CD4-positive, alpha-beta memory T cell (primary cell): ENCODE measurements at regions not wholly inside any gene's neighbourhood (a gene's known extent, or its start where the extent isn't known, plus 50 kb on each side); places are given as distances from the start of the nearest gene placed in this dataset.
A peak's percentile ranks its signal among the peaks of the same experiment; 100 is the strongest.

Experiments
- CTCF ChIA-PET: fragments of 350-600 bp; sonication (Branson Sonifier 250); formaldehyde crosslinking; loops from one replicate; lab custom pipeline; 2021; ENCODE audit warnings: inconsistent platforms; ENCODE audit not compliant: partially characterized antibody; lab: Charles Lee
- POLR2A ChIA-PET: fragments of 350-600 bp; sonication (Branson Sonifier 250); formaldehyde crosslinking; loops from one replicate; lab custom pipeline; 2021; ENCODE audit not compliant: partially characterized antibody; lab: Charles Lee
- DNase-seq, 5 donors: peaks; one replicate each; pipeline versions ENCODE4 v3.0.0 to v3.0.0-alpha.2; 2020 to 2022; ENCODE audit warnings: mixed read lengths in 1 of 5
- H3K27ac ChIP-seq: one replicate; pipeline ENCODE4 v1.7.0; 2013; ENCODE audit warnings: low read depth, low read length
- H3K27me3 ChIP-seq: 2 replicates; pipeline ENCODE4 v1.7.0; 2013; ENCODE audit warnings: mild to moderate bottlenecking, low read length, moderate library complexity; ENCODE audit not compliant: insufficient read depth
- H3K36me3 ChIP-seq: 2 replicates; pipeline ENCODE4 v1.7.0; 2013; ENCODE audit warnings: mild to moderate bottlenecking, low read length, moderate library complexity; ENCODE audit not compliant: insufficient read depth
- H3K4me1 ChIP-seq: 2 replicates; pipeline ENCODE4 v1.7.0; 2013; ENCODE audit warnings: mild to moderate bottlenecking, low read length, moderate library complexity; ENCODE audit not compliant: insufficient read depth
- H3K4me3 ChIP-seq, 2 donors: one replicate each; pipeline ENCODE4 v1.7.0; 2013; ENCODE audit warnings: low read length in 2 of 2, mild to moderate bottlenecking in 1 of 2
- H3K9me3 ChIP-seq, 2 donors: one replicate each; pipeline ENCODE4 v1.7.0; 2013; ENCODE audit warnings: low read length in 2 of 2, control low read depth in 1 of 2; ENCODE audit not compliant: control insufficient read depth in 1 of 2
- H3K27ac Mint-ChIP-seq, 7 donors: one replicate each; pipeline ENCODE4 v1.8.0; 2020 to 2021; ENCODE audit warnings: mixed read lengths in 7 of 7, mild to moderate bottlenecking in 6 of 7, inconsistent platforms in 3 of 7, moderate library complexity in 3 of 7
- H3K27me3 Mint-ChIP-seq, 2 donors: one replicate each; pipeline ENCODE4 v1.8.0; 2020 to 2021; ENCODE audit warnings: mixed read lengths in 2 of 2
- H3K36me3 Mint-ChIP-seq, 2 donors: one replicate each; pipeline ENCODE4 v1.8.0; 2020 to 2021; ENCODE audit warnings: mixed read lengths in 2 of 2, inconsistent platforms in 1 of 2, mild to moderate bottlenecking in 1 of 2
- H3K4me1 Mint-ChIP-seq, 4 donors: one replicate each; pipeline ENCODE4 v1.8.0; 2020 to 2021; ENCODE audit warnings: mixed read lengths in 4 of 4, mild to moderate bottlenecking in 1 of 4
- H3K4me3 Mint-ChIP-seq, 8 donors: one replicate each; pipeline ENCODE4 v1.8.0; 2020 to 2021; ENCODE audit warnings: mixed read lengths in 8 of 8, mild to moderate bottlenecking in 7 of 8, moderate library complexity in 6 of 8, inconsistent platforms in 3 of 8
- H3K9me3 Mint-ChIP-seq, 8 donors: one replicate each; pipeline ENCODE4 v1.8.0; 2020 to 2021; ENCODE audit warnings: mixed read lengths in 8 of 8, mild to moderate bottlenecking in 5 of 8, inconsistent platforms in 3 of 8, moderate library complexity in 1 of 8
- intact Hi-C: fragments of 100-400 bp; cut with micrococcal nuclease; formaldehyde crosslinking; loops from one replicate; pipeline ENCODE4 v1.15.1; 2023

DNA sequence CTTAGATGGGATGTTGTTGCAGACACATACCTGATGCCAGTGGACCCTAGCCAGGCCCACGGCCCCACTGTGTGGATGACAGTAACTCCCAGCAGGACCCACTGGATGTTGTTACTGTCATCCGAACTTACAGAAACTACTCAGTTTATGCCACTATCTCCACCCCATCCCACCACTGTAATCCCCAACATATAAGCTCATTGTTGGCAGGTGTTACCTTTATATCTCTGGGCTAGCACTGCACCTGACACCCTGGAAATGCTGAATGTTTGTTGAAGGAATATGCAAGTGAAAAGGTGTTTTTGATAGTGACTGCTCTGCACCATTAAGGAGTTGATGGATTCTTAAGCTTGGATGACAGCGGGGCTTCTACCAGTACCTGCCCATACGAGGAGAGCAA, 133.5 kb upstream of the ASB18 start:
- H3K27ac Mint-ChIP-seq, result no peak overlapping the region
- Histone ChIP-seq H3K36me3 (no peaks in the 10 kb centered on the region), H3K4me1 (no peaks in the 10 kb centered on the region), H3K9me3 (no peaks in the 10 kb centered on the region), H3K27ac (no peak overlapping the region), H3K4me3 (no peak overlapping the region), H3K27me3 (no peaks in the 10 kb centered on the region)
- no peaks in the 10 kb centered on the region for H3K9me3 Mint-ChIP-seq
- peaks cover 2% of the 10 kb centered on the region in 2 donors for H3K27me3 Mint-ChIP-seq
- no peak overlapping the region for H3K4me3 Mint-ChIP-seq
- ChIA-PET CTCF (interaction anchor here (1.1 kb wide), 1 partner anchor 172 kb away, joined by 3 read pairs; the partner anchor contains the start of gene ACKR3), POLR2A (no interaction called here)
- intact Hi-C loops, result no loop called here
- no peak for DNase-seq
- H3K36me3 Mint-ChIP-seq, result no peaks in the 10 kb centered on the region
- H3K4me1 Mint-ChIP-seq, result no peaks in the 10 kb centered on the region

DNA sequence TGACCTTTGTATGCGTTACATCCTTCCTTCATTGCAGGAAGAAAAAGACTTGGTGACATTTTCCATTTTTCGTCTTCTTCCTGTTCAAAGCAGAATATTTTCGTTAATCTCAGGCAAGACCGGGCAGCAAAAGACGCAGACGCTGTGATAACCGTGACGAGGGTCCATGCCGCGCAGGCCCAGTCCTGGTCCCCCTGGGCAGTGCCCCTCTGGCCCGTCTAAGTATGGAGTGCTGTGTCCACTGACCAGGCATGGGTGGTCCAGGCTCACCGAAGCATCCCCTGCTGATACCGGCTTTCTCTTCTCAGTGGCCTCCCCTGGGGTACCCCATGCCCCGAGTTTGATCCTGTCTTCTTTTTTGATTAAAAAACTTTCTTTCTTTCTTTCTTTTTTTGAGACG, 135.2 kb upstream of the ASB18 start:
- intact Hi-C loops, result no loop called here
- ChIA-PET POLR2A (no interaction called here), CTCF (no interaction called here)
- H3K4me1 Mint-ChIP-seq, result no peaks in the 10 kb centered on the region
- no peaks in the 10 kb centered on the region for H3K4me1 ChIP-seq
- no peak overlapping the region for H3K4me3 ChIP-seq
- H3K27me3 ChIP-seq, result no peaks in the 10 kb centered on the region
- H3K27ac ChIP-seq, result no peak overlapping the region
- peaks cover 2 to 4% of the 10 kb centered on the region in 2 donors for H3K27me3 Mint-ChIP-seq
- no peaks in the 10 kb centered on the region for H3K36me3 ChIP-seq
- no peak overlapping the region for H3K4me3 Mint-ChIP-seq
- H3K9me3 ChIP-seq, result no peaks in the 10 kb centered on the region
- no peak overlapping the region for H3K27ac Mint-ChIP-seq
- no peaks in the 10 kb centered on the region for H3K9me3 Mint-ChIP-seq
- no peaks in the 10 kb centered on the region for H3K36me3 Mint-ChIP-seq
- no peak for DNase-seq

DNA sequence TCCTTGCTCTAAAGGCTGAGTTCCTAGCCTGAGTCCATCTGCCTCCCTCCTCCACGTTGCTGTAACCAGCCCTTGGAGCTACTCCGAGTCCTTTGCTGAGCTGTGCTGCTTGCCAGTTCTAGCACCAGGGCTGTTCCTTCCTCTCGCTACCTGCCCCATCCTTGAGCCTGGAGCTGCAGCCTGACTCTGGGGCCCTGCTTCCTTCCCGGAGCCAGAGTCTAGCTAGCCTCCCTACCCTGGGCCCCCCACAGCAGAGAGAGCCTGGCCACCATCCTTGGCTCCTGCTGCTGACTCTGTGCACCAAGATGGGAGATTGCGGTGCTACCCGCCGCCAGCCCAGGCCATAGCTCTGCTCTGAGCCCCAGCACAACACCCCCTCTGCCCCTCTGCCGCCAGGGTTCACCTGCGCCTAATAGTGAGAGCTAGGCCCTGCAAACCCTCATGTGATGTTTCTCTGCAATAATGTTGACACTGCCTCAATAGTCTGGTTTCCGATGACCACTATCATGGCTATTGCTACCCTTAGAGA, 135.9 kb upstream of the ASB18 start:
- Histone ChIP-seq H3K27me3 (no peaks in the 10 kb centered on the region), H3K36me3 (no peaks in the 10 kb centered on the region), H3K4me1 (no peaks in the 10 kb centered on the region), H3K9me3 (no peaks in the 10 kb centered on the region), H3K27ac (no peak overlapping the region), H3K4me3 (no peak overlapping the region)
- no peaks in the 10 kb centered on the region for H3K36me3 Mint-ChIP-seq
- intact Hi-C loops, result no loop called here
- H3K4me3 Mint-ChIP-seq, result no peak overlapping the region
- CTCF ChIA-PET, result no interaction called here
- DNase-seq, result no peak
- H3K4me1 Mint-ChIP-seq, result no peaks in the 10 kb centered on the region
- POLR2A ChIA-PET, result no interaction called here
- peaks cover 0 to 3% of the 10 kb centered on the region in 2 donors for H3K27me3 Mint-ChIP-seq
- no peaks in the 10 kb centered on the region for H3K9me3 Mint-ChIP-seq
- H3K27ac Mint-ChIP-seq, result no peak overlapping the region

DNA sequence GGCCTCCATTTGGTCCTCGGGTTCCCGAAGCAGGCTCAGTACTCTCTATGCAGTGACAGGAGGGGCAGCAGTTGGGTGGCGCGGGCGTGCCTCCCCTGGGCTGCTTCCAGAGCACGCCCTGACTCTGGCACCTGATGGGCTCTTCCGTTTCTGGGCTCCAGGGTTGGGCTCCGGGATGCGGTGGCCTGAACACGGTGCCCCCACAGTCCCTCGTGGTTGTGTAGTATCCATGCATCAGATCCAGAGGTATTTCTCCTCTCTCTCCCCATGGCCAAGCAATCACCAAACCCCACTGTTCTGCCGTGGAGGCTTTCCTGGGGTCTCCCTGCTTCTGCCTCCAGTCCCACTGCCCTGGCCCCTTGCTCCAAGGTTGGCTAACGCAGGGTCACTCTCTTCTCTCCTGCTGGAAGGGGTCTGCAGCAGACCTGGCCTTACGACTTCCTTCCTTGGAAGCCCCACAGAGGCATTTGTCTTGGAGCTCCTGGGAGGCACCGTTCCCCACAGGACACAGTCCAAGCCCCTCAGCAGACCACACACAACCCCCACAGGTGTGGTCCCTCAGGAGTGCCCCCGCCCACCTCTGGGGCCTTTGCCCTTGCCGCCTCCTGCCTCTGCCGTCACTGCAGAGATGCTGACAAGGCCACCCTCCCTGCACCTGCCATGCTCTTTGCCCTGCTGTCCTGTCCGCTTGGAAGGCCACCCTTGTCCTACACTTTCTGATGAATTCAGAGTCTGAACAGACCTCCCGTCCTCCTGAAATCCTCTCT, 136.6 kb upstream of the ASB18 start:
- Mint-ChIP-seq H3K4me1 (no peaks in the 10 kb centered on the region), H3K27ac (peak overlapping the region in 1 of 7 donors; percentile 4)
- CTCF ChIA-PET, result no interaction called here

DNA sequence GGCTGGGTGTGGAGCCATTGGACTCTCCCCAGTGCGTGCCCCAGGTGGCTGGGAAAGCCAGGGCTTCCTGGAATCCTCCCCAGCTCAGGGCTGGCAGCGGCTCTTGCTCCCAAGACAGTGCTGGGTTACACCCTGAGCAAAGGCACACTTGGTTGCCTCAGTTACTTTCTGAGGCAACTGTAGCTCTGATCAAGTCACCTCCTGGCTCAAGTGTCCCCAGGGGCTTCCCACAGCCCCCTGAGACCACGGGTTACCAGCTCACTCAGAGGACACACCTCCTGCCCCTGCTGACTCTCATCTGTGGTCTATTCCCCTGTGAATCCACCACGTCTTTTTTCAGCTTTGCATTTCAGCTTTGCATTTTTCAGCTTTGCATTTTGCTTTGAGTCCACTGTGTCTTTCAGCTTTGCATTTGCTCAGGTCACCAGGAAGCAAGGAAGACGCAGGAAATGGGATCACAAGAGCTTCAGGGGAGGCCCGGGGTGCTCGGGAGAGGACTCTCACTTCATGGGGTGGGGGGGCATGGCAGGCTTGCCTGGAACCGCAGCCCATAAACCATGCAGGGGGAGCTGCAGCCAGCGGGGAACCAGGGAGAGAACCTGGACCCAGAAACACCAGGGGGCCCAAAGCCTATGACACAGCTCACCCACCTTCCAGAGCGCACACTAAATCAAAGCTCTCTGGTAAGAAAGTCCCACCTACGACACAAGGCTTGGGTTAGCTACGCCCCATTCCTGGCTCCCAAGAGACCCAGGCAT, 138.0 kb upstream of the ASB18 start:
- no peak overlapping the region for H3K27ac ChIP-seq
- H3K36me3 ChIP-seq, result no peaks in the 10 kb centered on the region
- ChIA-PET CTCF (interaction anchor here (1.1 kb wide), 1 partner anchor 49 kb away, joined by 3 read pairs; no protein-coding TSS in a partner anchor), POLR2A (no interaction called here)
- no peaks in the 10 kb centered on the region for H3K4me1 ChIP-seq
- no peak overlapping the region for H3K4me3 ChIP-seq
- H3K9me3 Mint-ChIP-seq, result no peaks in the 10 kb centered on the region
- H3K9me3 ChIP-seq, result no peaks in the 10 kb centered on the region
- peaks cover 0 to 3% of the 10 kb centered on the region in 2 donors for H3K27me3 Mint-ChIP-seq
- DNase-seq, result no peak
- no peak overlapping the region for H3K27ac Mint-ChIP-seq
- H3K27me3 ChIP-seq, result no peaks in the 10 kb centered on the region
- H3K4me1 Mint-ChIP-seq, result no peaks in the 10 kb centered on the region
- H3K36me3 Mint-ChIP-seq, result no peaks in the 10 kb centered on the region
- intact Hi-C loops, result no loop called here
- no peak overlapping the region for H3K4me3 Mint-ChIP-seq

More for the DNA sequence above, 136.6 kb upstream of the ASB18 start:
- no peaks in the 10 kb centered on the region for H3K36me3 ChIP-seq
- POLR2A ChIA-PET, result no interaction called here
- no peak overlapping the region for H3K27ac ChIP-seq
- no peaks in the 10 kb centered on the region for H3K4me1 ChIP-seq
- no peaks in the 10 kb centered on the region for H3K9me3 ChIP-seq
- Mint-ChIP-seq H3K9me3 (no peaks in the 10 kb centered on the region), H3K4me3 (no peak overlapping the region), H3K27me3 (peaks cover 0 to 1% of the 10 kb centered on the region in 2 donors), H3K36me3 (no peaks in the 10 kb centered on the region)
- H3K4me3 ChIP-seq, result no peak overlapping the region
- H3K27me3 ChIP-seq, result no peaks in the 10 kb centered on the region
- DNase-seq, result no peak
- intact Hi-C loops, result no loop called here

DNA sequence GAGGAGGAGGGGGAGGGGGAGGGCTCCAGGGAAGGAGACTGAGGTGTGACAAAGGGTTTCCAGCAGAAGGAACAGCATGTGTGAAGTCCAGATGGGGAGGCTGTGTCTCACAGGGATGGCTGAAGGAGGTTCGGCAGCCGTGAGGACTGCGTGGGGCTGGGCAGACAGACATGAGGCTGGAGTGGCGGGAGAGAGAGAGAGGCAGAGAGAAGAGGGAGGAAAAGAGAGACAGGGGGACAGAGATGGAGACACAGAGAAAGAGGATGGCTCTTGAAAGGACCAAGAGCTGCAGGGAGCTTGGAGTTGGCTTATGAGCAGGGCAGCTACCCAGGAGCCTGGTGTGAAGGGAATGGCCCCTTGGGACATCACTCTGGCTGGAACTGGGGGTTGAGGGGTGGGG, 138.9 kb upstream of the ASB18 start:
- H3K27me3 ChIP-seq, result no peaks in the 10 kb centered on the region
- peaks cover 2 to 5% of the 10 kb centered on the region in 2 donors for H3K27me3 Mint-ChIP-seq
- no peak overlapping the region for H3K4me3 Mint-ChIP-seq
- no peak overlapping the region for H3K27ac Mint-ChIP-seq
- DNase-seq, result no peak
- peaks cover 0 to 7% (median 0%) of the 10 kb centered on the region in 8 donors for H3K9me3 Mint-ChIP-seq
- ChIA-PET POLR2A (no interaction called here), CTCF (interaction anchor here (1.1 kb wide), 1 partner anchor 50 kb away, joined by 3 read pairs; no protein-coding TSS in a partner anchor)
- intact Hi-C loops, result no loop called here
- no peaks in the 10 kb centered on the region for H3K4me1 ChIP-seq
- H3K36me3 ChIP-seq, result no peaks in the 10 kb centered on the region
- H3K4me1 Mint-ChIP-seq, result no peaks in the 10 kb centered on the region
- H3K36me3 Mint-ChIP-seq, result no peaks in the 10 kb centered on the region
- H3K27ac ChIP-seq, result no peak overlapping the region
- no peaks in the 10 kb centered on the region for H3K9me3 ChIP-seq
- no peak overlapping the region for H3K4me3 ChIP-seq

DNA sequence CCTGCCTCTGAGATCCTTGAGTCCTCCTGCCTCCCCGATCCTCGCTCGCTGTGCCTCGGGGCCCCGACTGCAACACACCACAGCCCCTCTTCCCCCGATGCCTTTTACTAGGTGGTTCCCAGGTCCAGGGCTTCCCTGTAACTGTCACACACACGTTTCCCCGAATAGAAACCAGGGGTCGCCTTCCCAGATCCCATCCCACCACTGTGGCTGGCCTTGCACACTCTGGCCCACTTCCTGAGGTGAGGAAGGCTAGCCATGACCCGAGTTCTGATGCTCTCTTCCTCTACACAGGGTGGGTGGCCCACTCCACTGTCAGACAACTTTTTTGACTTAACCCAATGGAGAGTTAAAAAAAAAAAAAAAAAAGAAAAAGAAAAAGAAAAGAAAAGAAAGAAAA, 139.6 kb upstream of the ASB18 start:
- ChIA-PET POLR2A (no interaction called here), CTCF (no interaction called here)
- peak overlapping the region in 1 of 8 donors; percentile 18 for H3K4me3 Mint-ChIP-seq
- Histone ChIP-seq H3K27me3 (no peaks in the 10 kb centered on the region), H3K36me3 (no peaks in the 10 kb centered on the region), H3K4me1 (no peaks in the 10 kb centered on the region), H3K27ac (no peak overlapping the region), H3K9me3 (no peaks in the 10 kb centered on the region), H3K4me3 (no peak overlapping the region)
- no peaks in the 10 kb centered on the region for H3K36me3 Mint-ChIP-seq
- no peaks in the 10 kb centered on the region for H3K4me1 Mint-ChIP-seq
- H3K27me3 Mint-ChIP-seq, result peaks cover 2 to 5% of the 10 kb centered on the region in 2 donors
- intact Hi-C loops, result no loop called here
- peaks cover 0 to 10% (median 1%) of the 10 kb centered on the region in 8 donors for H3K9me3 Mint-ChIP-seq
- H3K27ac Mint-ChIP-seq, result peak overlapping the region in 1 of 7 donors; percentile 65
- DNase-seq, result no peak
